ENCODE measurements at regions not wholly inside any gene's neighbourhood (a gene's known extent, or its start where the extent isn't known, plus 50 kb on each side); places are given as distances from the start of the nearest gene placed in this dataset.

- no peaks in the 10 kb centered on the region for H3K36me3 ChIP-seq
These were observed 406.7 kb downstream of the GPATCH2 start for GRCh38 chr1:217224201-217224600.

GRCh38 chr1:217214551-217214950 is 416.3 kb downstream of the GPATCH2 start:
- no peaks in the 10 kb centered on the region for H3K27me3 ChIP-seq
- no peak for ATAC-seq
- H3K4me3 ChIP-seq = no peak overlapping the region
- intact Hi-C loops (cut with DNase I; ENCODE audit: low total_unique reads) (no loop called here), in situ Hi-C loops (cut with MboI; ENCODE audit: low sequenced_read_pairs in 4 of 4) (no loop called here)
- H3K4me1 ChIP-seq = no peaks in the 10 kb centered on the region
- no peak for DNase-seq
- H3K9me3 ChIP-seq = no peaks in the 10 kb centered on the region
- H3K36me3 ChIP-seq = no peaks in the 10 kb centered on the region
- H3K27ac ChIP-seq = no peak overlapping the region
- TF ChIP-seq CTCF (IDR thresholded peaks at IDR 0.05 in 4 of 5, conservative IDR thresholded peaks at IDR 0.05 in 1 of 5) (no peak), POLR2A (IDR thresholded peaks at IDR 0.05) (no peak)

More at GRCh38 chr1:217224201-217224600, 406.7 kb downstream of the GPATCH2 start:
- Histone ChIP-seq H3K4me1 (no peaks in the 10 kb centered on the region), H3K9me3 (no peaks in the 10 kb centered on the region), H3K27me3 (no peaks in the 10 kb centered on the region), H3K27ac (no peak overlapping the region), H3K4me3 (no peak overlapping the region)
- in situ Hi-C loops (cut with MboI; ENCODE audit: low sequenced_read_pairs in 4 of 4) (no loop called here), intact Hi-C loops (cut with DNase I; ENCODE audit: low total_unique reads) (no loop called here)
- no peak for DNase-seq
- TF ChIP-seq POLR2A (IDR thresholded peaks at IDR 0.05) (no peak), CTCF (IDR thresholded peaks at IDR 0.05 in 4 of 5, conservative IDR thresholded peaks at IDR 0.05 in 1 of 5) (no peak)
- ATAC-seq = no peak

GRCh38 chr1:217211486-217211885 is 419.4 kb downstream of the GPATCH2 start:
- DNase-seq = no peak
- TF ChIP-seq CTCF (IDR thresholded peaks at IDR 0.05 in 4 of 5, conservative IDR thresholded peaks at IDR 0.05 in 1 of 5) (no peak), POLR2A (IDR thresholded peaks at IDR 0.05) (no peak)
- Histone ChIP-seq H3K27ac (no peak overlapping the region), H3K27me3 (no peaks in the 10 kb centered on the region), H3K4me3 (no peak overlapping the region), H3K4me1 (no peaks in the 10 kb centered on the region), H3K36me3 (no peaks in the 10 kb centered on the region), H3K9me3 (no peaks in the 10 kb centered on the region)
- intact Hi-C loops (cut with DNase I; ENCODE audit: low total_unique reads) (no loop called here), in situ Hi-C loops (cut with MboI; ENCODE audit: low sequenced_read_pairs in 4 of 4) (no loop called here)
- no peak for ATAC-seq

DNA sequence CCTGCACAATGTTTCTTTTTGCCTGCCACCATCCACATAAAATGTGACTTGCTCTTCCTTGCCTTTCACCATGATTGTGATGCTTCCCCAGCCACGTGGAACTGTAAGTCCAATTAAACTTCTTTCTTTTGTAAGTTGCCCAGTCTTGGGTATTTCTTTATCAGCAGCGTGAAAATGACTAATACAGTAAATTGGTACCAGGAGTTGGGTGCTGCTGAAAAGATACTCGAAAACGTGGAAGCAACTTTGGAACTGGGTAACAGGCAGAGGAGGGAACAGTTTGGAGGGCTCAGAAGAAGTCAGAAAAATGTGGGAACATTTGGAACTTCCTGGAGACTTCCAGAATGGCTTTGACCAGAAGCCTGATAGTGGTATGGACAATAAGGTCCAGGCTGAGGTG is 425.3 kb downstream of the GPATCH2 start:
- intact Hi-C loops (cut with DNase I; ENCODE audit: low total_unique reads) (no loop called here), in situ Hi-C loops (cut with MboI; ENCODE audit: low sequenced_read_pairs in 4 of 4) (no loop called here)
- Histone ChIP-seq H3K27me3 (no peaks in the 10 kb centered on the region), H3K27ac (no peak overlapping the region), H3K4me3 (no peak overlapping the region), H3K36me3 (no peaks in the 10 kb centered on the region), H3K9me3 (no peaks in the 10 kb centered on the region), H3K4me1 (no peaks in the 10 kb centered on the region)
- DNase-seq = no peak
- TF ChIP-seq POLR2A (IDR thresholded peaks at IDR 0.05) (no peak), CTCF (IDR thresholded peaks at IDR 0.05 in 4 of 5, conservative IDR thresholded peaks at IDR 0.05 in 1 of 5) (no peak)
- ATAC-seq = no peak

- intact Hi-C loops (cut with DNase I; ENCODE audit: low total_unique reads) = no loop called here
- Histone ChIP-seq H3K9me3 (no peaks in the 10 kb centered on the region), H3K36me3 (no peaks in the 10 kb centered on the region), H3K4me1 (no peaks in the 10 kb centered on the region), H3K27me3 (no peaks in the 10 kb centered on the region), H3K4me3 (no peak overlapping the region), H3K27ac (no peak overlapping the region)
- TF ChIP-seq POLR2A (IDR thresholded peaks at IDR 0.05) (no peak), CTCF (IDR thresholded peaks at IDR 0.05 in 4 of 5, conservative IDR thresholded peaks at IDR 0.05 in 1 of 5) (no peak)
- DNase-seq (no peak), ATAC-seq (no peak)
- in situ Hi-C loops (cut with MboI; ENCODE audit: low sequenced_read_pairs in 4 of 4) = no loop called here
These were observed 434.3 kb downstream of the GPATCH2 start for GRCh38 chr1:217196616-217197015.
